ENCODE measurements at regions not wholly inside any gene's neighbourhood (a gene's known extent, or its start where the extent isn't known, plus 50 kb on each side); places are given as distances from the start of the nearest gene placed in this dataset.

DNA sequence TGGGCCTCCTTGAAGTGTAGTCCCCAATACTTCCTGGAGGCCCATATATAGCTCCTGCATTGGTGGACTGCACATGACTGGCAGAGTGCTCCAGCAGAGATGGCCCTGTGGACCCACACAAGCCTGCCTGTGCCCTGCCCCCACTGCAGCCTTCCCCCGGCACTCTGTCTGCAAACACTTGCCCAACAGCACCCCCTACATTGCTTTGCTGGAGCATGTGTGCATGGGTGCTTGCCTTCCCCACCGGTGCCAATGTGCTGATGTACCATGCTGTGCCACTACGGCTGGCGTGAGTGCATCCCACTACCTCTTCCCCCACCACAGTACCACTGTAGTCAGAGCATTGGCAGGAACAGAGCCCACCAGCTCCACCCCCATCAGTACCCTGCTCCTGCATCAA, 563.6 kb upstream of the CTNND2 start:
- H3K4me3 ChIP-seq (ENCODE audit: low read depth, low read length) = no peak overlapping the region
- no peak for DNase-seq (ENCODE audit: low read depth)
- TF ChIP-seq, protein P1, sequence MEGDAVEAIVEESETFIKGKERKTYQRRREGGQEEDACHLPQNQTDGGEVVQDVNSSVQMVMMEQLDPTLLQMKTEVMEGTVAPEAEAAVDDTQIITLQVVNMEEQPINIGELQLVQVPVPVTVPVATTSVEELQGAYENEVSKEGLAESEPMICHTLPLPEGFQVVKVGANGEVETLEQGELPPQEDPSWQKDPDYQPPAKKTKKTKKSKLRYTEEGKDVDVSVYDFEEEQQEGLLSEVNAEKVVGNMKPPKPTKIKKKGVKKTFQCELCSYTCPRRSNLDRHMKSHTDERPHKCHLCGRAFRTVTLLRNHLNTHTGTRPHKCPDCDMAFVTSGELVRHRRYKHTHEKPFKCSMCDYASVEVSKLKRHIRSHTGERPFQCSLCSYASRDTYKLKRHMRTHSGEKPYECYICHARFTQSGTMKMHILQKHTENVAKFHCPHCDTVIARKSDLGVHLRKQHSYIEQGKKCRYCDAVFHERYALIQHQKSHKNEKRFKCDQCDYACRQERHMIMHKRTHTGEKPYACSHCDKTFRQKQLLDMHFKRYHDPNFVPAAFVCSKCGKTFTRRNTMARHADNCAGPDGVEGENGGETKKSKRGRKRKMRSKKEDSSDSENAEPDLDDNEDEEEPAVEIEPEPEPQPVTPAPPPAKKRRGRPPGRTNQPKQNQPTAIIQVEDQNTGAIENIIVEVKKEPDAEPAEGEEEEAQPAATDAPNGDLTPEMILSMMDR (IDR thresholded peaks at IDR 0.05; ENCODE audit: insufficient read depth, low read depth, low read length) = no peak

DNA sequence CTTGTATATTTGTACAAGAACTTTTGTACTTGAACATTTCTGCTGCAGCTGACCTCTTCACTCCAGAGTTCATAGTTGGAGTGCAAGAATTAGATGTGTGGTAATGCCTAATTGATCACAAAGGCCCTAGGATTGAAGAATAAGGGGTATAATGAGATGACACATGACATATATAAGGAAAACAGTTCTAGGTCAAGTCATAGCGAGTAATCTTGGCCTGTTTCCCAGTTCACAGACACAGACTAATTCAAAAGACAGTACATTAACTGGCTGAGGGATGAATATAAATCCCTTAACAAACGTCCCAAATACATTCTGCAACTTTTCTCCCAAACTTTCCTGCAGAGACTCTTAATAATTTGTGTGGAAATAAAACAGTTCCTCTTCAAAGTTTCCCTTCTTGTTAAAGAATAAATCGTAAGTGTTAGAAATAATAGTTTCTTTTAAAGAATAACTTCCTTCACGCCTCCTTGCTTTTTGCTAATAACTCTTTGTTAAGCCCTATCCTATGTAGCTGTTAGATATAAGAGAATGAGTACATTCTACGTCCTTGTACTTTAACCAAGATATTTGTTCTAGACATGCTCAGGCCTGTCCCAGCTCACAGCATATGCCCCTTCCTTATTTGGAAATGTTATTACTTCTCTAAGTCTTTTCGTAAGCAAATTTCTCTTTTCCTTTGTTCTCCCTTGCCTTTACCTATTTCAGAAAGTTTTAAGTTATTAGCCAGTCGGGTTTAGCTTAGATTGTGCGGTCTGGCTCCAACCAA, 556.4 kb upstream of the CTNND2 start:
- no peak for DNase-seq (ENCODE audit: low read depth)
- no peak overlapping the region for H3K4me3 ChIP-seq (ENCODE audit: low read depth, low read length)
- TF ChIP-seq, protein P1 (IDR thresholded peaks at IDR 0.05; ENCODE audit: insufficient read depth, low read depth, low read length) = no peak

DNA sequence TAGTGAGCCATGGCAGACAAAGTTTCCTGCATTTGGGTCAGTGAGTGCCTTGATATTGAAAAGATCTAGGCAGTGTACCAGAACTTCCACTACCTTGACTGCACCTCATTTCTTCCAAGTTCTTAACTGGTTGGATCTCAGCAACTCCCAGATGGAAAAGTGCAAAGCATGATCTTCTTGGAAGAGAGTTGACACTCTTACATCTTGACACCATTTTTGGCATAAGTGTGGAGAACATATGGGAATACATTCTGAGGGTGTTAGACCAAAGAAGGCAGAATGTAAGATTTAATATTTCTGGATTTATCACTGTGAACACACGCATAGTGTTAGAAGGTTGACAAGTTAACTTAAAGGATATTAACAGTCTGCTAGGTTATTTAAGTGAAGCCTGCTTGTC, 555.1 kb upstream of the CTNND2 start:
- H3K4me3 ChIP-seq (ENCODE audit: low read depth, low read length) = no peak overlapping the region
- no peak for DNase-seq (ENCODE audit: low read depth)
- TF ChIP-seq, protein P1 (IDR thresholded peaks at IDR 0.05; ENCODE audit: insufficient read depth, low read depth, low read length) = no peak

DNA sequence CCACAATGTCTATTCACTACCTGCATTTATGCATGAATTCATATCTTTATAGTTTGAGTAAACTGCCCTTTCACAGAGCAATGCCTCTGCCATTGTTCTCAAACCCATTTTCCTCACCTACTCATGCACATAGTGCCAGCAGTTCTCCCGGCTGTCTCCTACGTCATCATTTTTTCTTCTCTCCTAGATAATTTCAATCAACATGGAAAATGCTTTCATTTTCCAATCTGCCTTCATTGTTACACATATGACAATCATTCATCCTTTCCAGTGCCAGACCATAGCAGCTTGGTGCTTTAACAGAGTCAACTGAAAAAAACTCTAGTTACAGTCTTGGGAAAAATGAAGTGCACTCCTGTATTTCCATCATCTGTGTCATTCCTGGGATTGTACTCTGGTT, 514.8 kb upstream of the CTNND2 start:
- TF ChIP-seq, protein P1 (IDR thresholded peaks at IDR 0.05; ENCODE audit: insufficient read depth, low read depth, low read length) = no peak
- DNase-seq (ENCODE audit: low read depth) = no peak
- H3K4me3 ChIP-seq (ENCODE audit: low read depth, low read length) = no peak overlapping the region

DNA sequence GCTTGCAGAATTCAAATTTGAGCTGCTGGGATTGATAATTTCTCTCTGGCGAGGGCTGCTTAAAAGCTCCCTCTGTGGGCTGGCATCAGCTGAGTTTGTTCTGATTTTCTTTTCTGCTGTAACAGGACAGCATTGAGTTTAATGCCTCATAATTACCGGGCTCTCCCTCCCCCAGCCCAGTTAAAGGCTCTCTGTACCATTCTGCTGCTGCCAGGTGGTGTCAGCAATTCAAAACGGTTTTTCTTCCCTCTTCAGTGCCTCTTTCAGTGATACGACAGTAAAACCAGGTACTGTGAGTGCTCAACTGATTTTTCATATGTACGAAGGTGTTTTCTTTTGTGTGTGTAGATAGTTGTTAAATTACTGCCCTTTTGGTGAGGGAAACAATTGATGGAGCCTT, 509.3 kb upstream of the CTNND2 start:
- no peak overlapping the region for H3K4me3 ChIP-seq (ENCODE audit: low read depth, low read length)
- no peak for DNase-seq (ENCODE audit: low read depth)
- TF ChIP-seq, protein P1 (IDR thresholded peaks at IDR 0.05; ENCODE audit: insufficient read depth, low read depth, low read length) = no peak

DNA sequence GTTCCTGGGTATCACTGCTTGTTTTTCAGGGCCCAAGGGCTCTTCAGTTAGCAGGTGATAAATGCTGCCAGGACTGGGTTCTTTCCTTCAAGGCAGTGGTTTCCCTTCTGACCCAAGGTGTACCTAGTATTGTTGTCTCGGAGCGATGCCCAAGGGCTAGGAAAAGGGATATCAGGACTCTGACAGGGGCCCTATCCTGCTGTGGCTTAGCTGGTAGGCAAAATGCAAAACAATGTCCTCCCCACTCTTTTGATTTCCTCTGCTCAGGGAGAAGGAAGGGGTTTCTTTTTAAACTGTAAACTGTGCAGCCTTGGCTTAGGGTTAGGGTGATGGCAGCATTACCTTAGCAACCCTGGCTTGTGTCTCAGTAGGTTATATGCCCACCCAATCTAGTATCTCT, 508.8 kb upstream of the CTNND2 start:
- no peak overlapping the region for H3K4me3 ChIP-seq (ENCODE audit: low read depth, low read length)
- DNase-seq (ENCODE audit: low read depth) = no peak
- TF ChIP-seq, protein P1 (IDR thresholded peaks at IDR 0.05; ENCODE audit: insufficient read depth, low read depth, low read length) = no peak

DNA sequence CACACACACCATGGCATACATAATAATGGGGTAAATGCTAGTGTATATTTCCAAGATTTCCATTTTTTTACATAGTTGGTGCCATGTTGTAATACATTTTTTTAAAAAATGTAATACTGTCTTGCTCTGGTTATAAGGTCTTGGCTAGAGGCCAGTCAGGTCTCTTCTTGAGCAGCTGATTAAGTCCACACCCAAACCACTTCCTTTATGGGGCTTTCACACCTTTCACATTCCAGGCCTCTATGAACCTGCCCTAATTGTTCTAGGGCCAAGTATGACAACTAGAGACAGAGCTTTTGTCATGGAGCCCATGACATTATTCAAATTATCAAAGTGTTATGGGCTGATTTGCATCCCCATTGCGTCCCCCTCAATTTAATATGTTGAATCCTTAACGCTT, 495.6 kb upstream of the CTNND2 start:
- no peak overlapping the region for H3K4me3 ChIP-seq (ENCODE audit: low read depth, low read length)
- no peak for DNase-seq (ENCODE audit: low read depth)
- TF ChIP-seq, protein P1 (IDR thresholded peaks at IDR 0.05; ENCODE audit: insufficient read depth, low read depth, low read length) = no peak

All from fibroblast of villous mesenchyme (primary cell).